ENCODE measurements at regions not wholly inside any gene's neighbourhood (a gene's known extent, or its start where the extent isn't known, plus 50 kb on each side); places are given as distances from the start of the nearest gene placed in this dataset.

DNA sequence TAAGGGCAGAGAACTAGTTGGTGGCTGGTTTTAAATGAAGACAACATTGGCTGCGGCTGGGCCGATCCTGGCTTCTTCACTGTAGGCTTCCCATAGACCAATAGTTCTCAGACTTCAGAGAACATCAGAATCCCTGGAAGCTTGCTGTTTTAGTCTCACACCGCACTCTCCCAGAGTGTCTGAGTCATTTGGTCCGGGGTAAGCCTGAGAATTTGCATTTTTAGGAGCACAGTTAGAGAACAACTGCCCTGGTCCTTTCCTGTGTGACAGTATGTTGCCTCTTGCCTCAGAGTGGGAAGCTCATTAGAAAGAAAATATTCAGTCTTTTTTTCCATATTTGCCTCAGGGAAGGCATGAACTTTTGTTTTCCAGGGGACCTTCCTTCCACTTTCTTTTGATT is 137.1 kb upstream of the GAREM1 start:
- no peaks in the 10 kb centered on the region for H3K9me3 ChIP-seq
- H3K4me1 ChIP-seq: no peaks in the 10 kb centered on the region
- H3K27me3 ChIP-seq (replicated peaks in 1 of 7): no peaks in the 10 kb centered on the region

DNA sequence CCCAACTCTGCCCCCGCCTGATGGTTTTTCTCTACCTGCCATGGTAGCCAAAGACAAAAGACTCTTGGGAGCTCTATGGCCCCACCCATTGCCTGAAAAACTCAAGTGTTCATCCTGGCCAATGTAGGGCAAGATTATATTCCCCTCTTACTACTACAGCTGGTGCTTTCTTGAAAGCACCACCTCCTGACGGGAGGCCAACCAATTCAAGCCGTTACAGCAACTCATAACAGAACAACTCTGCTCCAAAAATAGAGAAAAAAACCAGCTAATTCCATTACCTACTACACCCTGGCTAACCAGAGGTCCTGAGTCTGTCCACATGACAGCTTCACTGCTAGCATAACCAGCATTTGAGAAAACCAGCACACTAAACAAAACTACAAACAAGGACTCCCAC is 127.5 kb upstream of the GAREM1 start:
- peaks cover 0 to 24% (median 13%) of the 10 kb centered on the region in 8 donors for H3K9me3 ChIP-seq
- H3K27ac ChIP-seq: no peak overlapping the region
- TF ChIP-seq POLR2AphosphoS5 (IDR thresholded peaks at IDR 0.05): no peak
- WGBS, 5 donors: 66 to 92% (median 80%) methylated on average over 3 of the region's 3 CpGs
- H3K36me3 ChIP-seq: no peaks in the 10 kb centered on the region
- no peak overlapping the region for H3K4me3 ChIP-seq
- no peaks in the 10 kb centered on the region for H3K4me1 ChIP-seq
- intact Hi-C loops (cut with DNase I; ENCODE audit: low total_unique reads): no loop called here
- peaks cover 0 to 6% (median 0%) of the 10 kb centered on the region in 7 donors for H3K27me3 ChIP-seq (replicated peaks in 1 of 7)
- DNase-seq: no peak

More for the DNA sequence above, 137.1 kb upstream of the GAREM1 start:
- no peak for DNase-seq
- TF ChIP-seq POLR2A (IDR thresholded peaks at IDR 0.05) (no peak), POLR2AphosphoS5 (IDR thresholded peaks at IDR 0.05) (no peak)
- TF ChIP-seq, protein P1, sequence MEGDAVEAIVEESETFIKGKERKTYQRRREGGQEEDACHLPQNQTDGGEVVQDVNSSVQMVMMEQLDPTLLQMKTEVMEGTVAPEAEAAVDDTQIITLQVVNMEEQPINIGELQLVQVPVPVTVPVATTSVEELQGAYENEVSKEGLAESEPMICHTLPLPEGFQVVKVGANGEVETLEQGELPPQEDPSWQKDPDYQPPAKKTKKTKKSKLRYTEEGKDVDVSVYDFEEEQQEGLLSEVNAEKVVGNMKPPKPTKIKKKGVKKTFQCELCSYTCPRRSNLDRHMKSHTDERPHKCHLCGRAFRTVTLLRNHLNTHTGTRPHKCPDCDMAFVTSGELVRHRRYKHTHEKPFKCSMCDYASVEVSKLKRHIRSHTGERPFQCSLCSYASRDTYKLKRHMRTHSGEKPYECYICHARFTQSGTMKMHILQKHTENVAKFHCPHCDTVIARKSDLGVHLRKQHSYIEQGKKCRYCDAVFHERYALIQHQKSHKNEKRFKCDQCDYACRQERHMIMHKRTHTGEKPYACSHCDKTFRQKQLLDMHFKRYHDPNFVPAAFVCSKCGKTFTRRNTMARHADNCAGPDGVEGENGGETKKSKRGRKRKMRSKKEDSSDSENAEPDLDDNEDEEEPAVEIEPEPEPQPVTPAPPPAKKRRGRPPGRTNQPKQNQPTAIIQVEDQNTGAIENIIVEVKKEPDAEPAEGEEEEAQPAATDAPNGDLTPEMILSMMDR (IDR thresholded peaks at IDR 0.05 in 8 of 11, conservative IDR thresholded peaks at IDR 0.05 in 3 of 11): no peak
- H3K4me3 ChIP-seq: no peak overlapping the region
- no peaks in the 10 kb centered on the region for H3K36me3 ChIP-seq
- intact Hi-C loops (cut with DNase I; ENCODE audit: low total_unique reads): no loop called here
- H3K27ac ChIP-seq: no peak overlapping the region
- 73 to 83% (median 81%) methylated on average over 4 of the region's 4 CpGs for whole genome bisulfite sequencing, 5 donors

DNA sequence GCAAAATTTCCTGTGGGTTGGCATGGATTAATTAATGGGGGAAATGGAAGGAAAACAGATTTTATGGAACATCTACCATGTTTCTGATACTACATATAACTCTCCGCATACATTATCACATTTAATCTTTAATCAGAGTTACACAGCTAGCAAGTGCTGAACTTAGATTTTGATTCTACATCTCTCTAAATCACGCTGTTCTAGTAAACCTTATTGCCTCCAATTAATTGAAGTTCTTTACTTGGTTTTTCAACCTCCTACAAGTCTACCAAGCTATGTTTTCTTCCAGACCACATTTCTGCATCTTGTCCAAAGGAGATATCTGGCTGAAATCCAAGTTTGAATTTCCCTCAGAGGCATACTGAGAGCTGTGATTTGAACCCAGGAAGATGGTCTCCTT is 125.8 kb upstream of the GAREM1 start:
- WGBS, 5 donors: 47 to 50% (median 48%) methylated on average over 2 of the region's 2 CpGs
- Histone ChIP-seq H3K4me3 (no peak overlapping the region), H3K27ac (no peak overlapping the region), H3K36me3 (no peaks in the 10 kb centered on the region), H3K9me3 (peaks cover 0 to 24% (median 13%) of the 10 kb centered on the region in 8 donors), H3K4me1 (no peaks in the 10 kb centered on the region), H3K27me3 (replicated peaks in 1 of 7) (peaks cover 0 to 6% (median 0%) of the 10 kb centered on the region in 7 donors)
- no peak for DNase-seq
- intact Hi-C loops (cut with DNase I; ENCODE audit: low total_unique reads): no loop called here
- TF ChIP-seq, protein P1 (IDR thresholded peaks at IDR 0.05 in 8 of 11, conservative IDR thresholded peaks at IDR 0.05 in 3 of 11): no peak
- TF ChIP-seq POLR2A (IDR thresholded peaks at IDR 0.05) (no peak), POLR2AphosphoS5 (IDR thresholded peaks at IDR 0.05) (no peak)

DNA sequence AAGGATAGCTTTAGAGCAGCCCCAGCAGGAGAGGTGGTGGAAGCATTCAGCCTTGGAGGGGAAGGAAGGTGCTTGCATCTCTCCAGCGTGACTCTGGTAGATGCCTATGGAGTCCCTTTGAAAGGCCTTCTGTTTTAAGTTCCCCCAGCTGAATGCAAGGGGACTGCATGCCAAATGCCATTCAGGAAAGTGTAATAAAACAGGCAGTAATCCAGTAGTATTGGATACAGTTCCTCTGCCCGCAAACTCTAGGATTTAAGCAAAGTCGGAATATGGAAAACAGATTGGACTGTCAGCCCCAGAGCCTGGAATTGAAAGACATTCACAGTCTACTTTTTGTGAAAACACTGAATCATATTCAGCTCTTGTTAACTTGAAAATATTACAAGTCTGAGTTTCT is 125.2 kb upstream of the GAREM1 start:
- Histone ChIP-seq H3K4me3 (no peak overlapping the region), H3K27me3 (replicated peaks in 1 of 7) (peaks cover 0 to 6% (median 0%) of the 10 kb centered on the region in 7 donors)
- WGBS, 5 donors: 63 to 83% (median 74%) methylated on average over 3 of the region's 3 CpGs

More for the DNA sequence above, 125.2 kb upstream of the GAREM1 start:
- Histone ChIP-seq H3K4me1 (no peaks in the 10 kb centered on the region), H3K9me3 (peaks cover 0 to 24% (median 13%) of the 10 kb centered on the region in 8 donors), H3K36me3 (no peaks in the 10 kb centered on the region), H3K27ac (no peak overlapping the region)
- no peak for DNase-seq
- no peak for TF ChIP-seq POLR2A (IDR thresholded peaks at IDR 0.05)
- TF ChIP-seq POLR2AphosphoS5 (IDR thresholded peaks at IDR 0.05): no peak
- TF ChIP-seq, protein P1 (IDR thresholded peaks at IDR 0.05 in 8 of 11, conservative IDR thresholded peaks at IDR 0.05 in 3 of 11): no peak
- intact Hi-C loops (cut with DNase I; ENCODE audit: low total_unique reads): no loop called here

Measured in spleen (tissue), 11 donors.